ENCODE measurements at regions not wholly inside any gene's neighbourhood (a gene's known extent, or its start where the extent isn't known, plus 50 kb on each side); places are given as distances from the start of the nearest gene placed in this dataset.

- H3K4me3 ChIP-seq, result no peak overlapping the region
- H3K4me1 ChIP-seq, result no peaks in the 10 kb centered on the region
- no peaks in the 10 kb centered on the region for H3K27me3 ChIP-seq
- no peak for TF ChIP-seq POLR2AphosphoS5 (IDR thresholded peaks at IDR 0.05)
- TF ChIP-seq EP300 (IDR thresholded peaks at IDR 0.05; ENCODE audit: low read depth), result no peak
- TF ChIP-seq POLR2A (IDR thresholded peaks at IDR 0.05), result no peak
- no peak for TF ChIP-seq CTCF (IDR thresholded peaks at IDR 0.05)
- H3K36me3 ChIP-seq, result no peaks in the 10 kb centered on the region
- no peak overlapping the region for H3K27ac ChIP-seq
- intact Hi-C loops (cut with DNase I; ENCODE audit: low total_unique reads) (no loop called here), in situ Hi-C loops (cut with MboI; ENCODE audit: low pct_ligation_motif_present in 1 of 4, low pct_unique_long_range_greater_than_20kb in 1 of 4, low sequenced_read_pairs in 3 of 4) (no loop called here)
- H3K9me3 ChIP-seq, result no peaks in the 10 kb centered on the region
- WGBS, 2 donors (ENCODE audit: low coverage in 1 of 2), result 70 to 89% methylated on average over 4 to 12 of the region's 12 CpGs
- DNase-seq, result no peak
Observed at GRCh38 chr6:67300430-67301040, 1334.5 kb upstream of the ADGRB3 start.

GRCh38 chr6:67292169-67292568 lies 1342.9 kb upstream of the ADGRB3 start:
- H3K4me3 ChIP-seq, result no peak overlapping the region
- DNase-seq, result no peak
- TF ChIP-seq POLR2A (IDR thresholded peaks at IDR 0.05) (no peak), POLR2AphosphoS5 (IDR thresholded peaks at IDR 0.05) (no peak), EP300 (IDR thresholded peaks at IDR 0.05; ENCODE audit: low read depth) (no peak), CTCF (IDR thresholded peaks at IDR 0.05) (no peak)
- no peaks in the 10 kb centered on the region for H3K9me3 ChIP-seq
- in situ Hi-C loops (cut with MboI; ENCODE audit: low pct_ligation_motif_present in 1 of 4, low pct_unique_long_range_greater_than_20kb in 1 of 4, low sequenced_read_pairs in 3 of 4), result no loop called here
- WGBS, 2 donors (ENCODE audit: low coverage in 1 of 2), result 47 to 50% methylated on average over 2 of the region's 2 CpGs
- H3K27me3 ChIP-seq, result no peaks in the 10 kb centered on the region
- H3K27ac ChIP-seq, result no peak overlapping the region
- H3K36me3 ChIP-seq, result no peaks in the 10 kb centered on the region
- H3K4me1 ChIP-seq, result no peaks in the 10 kb centered on the region
- intact Hi-C loops (cut with DNase I; ENCODE audit: low total_unique reads), result no loop called here

GRCh38 chr6:67287566-67287965 lies 1347.5 kb upstream of the ADGRB3 start:
- no peaks in the 10 kb centered on the region for H3K27me3 ChIP-seq
- H3K4me1 ChIP-seq, result no peaks in the 10 kb centered on the region
- TF ChIP-seq POLR2AphosphoS5 (IDR thresholded peaks at IDR 0.05) (no peak), POLR2A (IDR thresholded peaks at IDR 0.05) (no peak), CTCF (IDR thresholded peaks at IDR 0.05) (no peak), EP300 (IDR thresholded peaks at IDR 0.05; ENCODE audit: low read depth) (no peak)
- no peak for DNase-seq
- no peaks in the 10 kb centered on the region for H3K36me3 ChIP-seq
- no peak overlapping the region for H3K27ac ChIP-seq
- intact Hi-C loops (cut with DNase I; ENCODE audit: low total_unique reads) (no loop called here), in situ Hi-C loops (cut with MboI; ENCODE audit: low pct_ligation_motif_present in 1 of 4, low pct_unique_long_range_greater_than_20kb in 1 of 4, low sequenced_read_pairs in 3 of 4) (no loop called here)
- H3K9me3 ChIP-seq, result no peaks in the 10 kb centered on the region
- no peak overlapping the region for H3K4me3 ChIP-seq

- TF ChIP-seq POLR2A (IDR thresholded peaks at IDR 0.05) (no peak), CTCF (IDR thresholded peaks at IDR 0.05) (no peak), POLR2AphosphoS5 (IDR thresholded peaks at IDR 0.05) (no peak), EP300 (IDR thresholded peaks at IDR 0.05; ENCODE audit: low read depth) (no peak)
- peaks cover 0 to 6% of the 10 kb centered on the region in 2 donors for H3K9me3 ChIP-seq
- in situ Hi-C loops (cut with MboI; ENCODE audit: low pct_ligation_motif_present in 1 of 4, low pct_unique_long_range_greater_than_20kb in 1 of 4, low sequenced_read_pairs in 3 of 4) (no loop called here), intact Hi-C loops (cut with DNase I; ENCODE audit: low total_unique reads) (no loop called here)
- no peaks in the 10 kb centered on the region for H3K4me1 ChIP-seq
- H3K27me3 ChIP-seq, result no peaks in the 10 kb centered on the region
- H3K4me3 ChIP-seq, result no peak overlapping the region
- no peaks in the 10 kb centered on the region for H3K36me3 ChIP-seq
- H3K27ac ChIP-seq, result no peak overlapping the region
- DNase-seq, result no peak
Observed at GRCh38 chr6:67285770-67286495, 1349.1 kb upstream of the ADGRB3 start.
